ENCODE measurements at regions not wholly inside any gene's neighbourhood (a gene's known extent, or its start where the extent isn't known, plus 50 kb on each side); places are given as distances from the start of the nearest gene placed in this dataset.

DNA sequence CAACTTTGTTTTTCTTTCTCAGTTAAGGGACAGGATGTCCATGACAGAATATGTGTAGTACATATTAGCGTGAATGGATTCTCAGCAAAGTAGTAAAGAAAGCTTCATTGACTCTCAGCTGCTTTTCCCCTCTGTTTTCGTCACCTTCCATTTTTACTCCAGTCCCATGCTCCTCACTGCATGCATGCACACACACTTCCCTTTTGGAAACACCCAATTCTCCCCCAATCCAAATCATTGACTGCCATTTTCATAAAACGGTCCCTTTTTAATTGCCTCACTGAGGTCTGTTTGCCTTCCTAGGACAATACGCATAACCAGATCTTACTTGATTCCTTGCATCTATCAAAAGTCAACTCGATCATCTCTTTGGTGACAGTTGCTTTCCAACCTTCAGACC lies 287.5 kb upstream of the PARD3B start:
- Histone ChIP-seq H3K9ac (ENCODE audit: low read length) (no peak overlapping the region), H3K9me3 (ENCODE audit: low read length) (no peaks in the 10 kb centered on the region), H3K4me1 (ENCODE audit: insufficient read depth, low read length, severe bottlenecking) (no peaks in the 10 kb centered on the region), H3K79me2 (ENCODE audit: insufficient read depth, low read length) (no peaks in the 10 kb centered on the region), H3F3A (ENCODE audit: insufficient read depth, low read length) (no peaks in the 10 kb centered on the region), H3K4me3 (ENCODE audit: low read depth, low read length, poor library complexity, severe bottlenecking) (no peak overlapping the region), H3K4me2 (ENCODE audit: low read length) (no peak overlapping the region), H2AFZ (ENCODE audit: low read length) (no peak overlapping the region), H3K36me3 (ENCODE audit: insufficient read depth, low read length) (no peaks in the 10 kb centered on the region), H3K9me2 (ENCODE audit: low read depth, low read length) (no peaks in the 10 kb centered on the region), H3K27ac (ENCODE audit: low read depth, low read length, poor library complexity, severe bottlenecking) (no peak overlapping the region), H4K20me1 (ENCODE audit: insufficient read depth, low read length) (no peaks in the 10 kb centered on the region), H3K27me3 (ENCODE audit: insufficient read depth, low read length) (no peaks in the 10 kb centered on the region)
- TF ChIP-seq, protein P1, sequence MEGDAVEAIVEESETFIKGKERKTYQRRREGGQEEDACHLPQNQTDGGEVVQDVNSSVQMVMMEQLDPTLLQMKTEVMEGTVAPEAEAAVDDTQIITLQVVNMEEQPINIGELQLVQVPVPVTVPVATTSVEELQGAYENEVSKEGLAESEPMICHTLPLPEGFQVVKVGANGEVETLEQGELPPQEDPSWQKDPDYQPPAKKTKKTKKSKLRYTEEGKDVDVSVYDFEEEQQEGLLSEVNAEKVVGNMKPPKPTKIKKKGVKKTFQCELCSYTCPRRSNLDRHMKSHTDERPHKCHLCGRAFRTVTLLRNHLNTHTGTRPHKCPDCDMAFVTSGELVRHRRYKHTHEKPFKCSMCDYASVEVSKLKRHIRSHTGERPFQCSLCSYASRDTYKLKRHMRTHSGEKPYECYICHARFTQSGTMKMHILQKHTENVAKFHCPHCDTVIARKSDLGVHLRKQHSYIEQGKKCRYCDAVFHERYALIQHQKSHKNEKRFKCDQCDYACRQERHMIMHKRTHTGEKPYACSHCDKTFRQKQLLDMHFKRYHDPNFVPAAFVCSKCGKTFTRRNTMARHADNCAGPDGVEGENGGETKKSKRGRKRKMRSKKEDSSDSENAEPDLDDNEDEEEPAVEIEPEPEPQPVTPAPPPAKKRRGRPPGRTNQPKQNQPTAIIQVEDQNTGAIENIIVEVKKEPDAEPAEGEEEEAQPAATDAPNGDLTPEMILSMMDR (IDR thresholded peaks at IDR 0.05; ENCODE audit: low read length) = no peak
- TF ChIP-seq EZH2 (IDR thresholded peaks at IDR 0.05; ENCODE audit: borderline replicate concordance, low read length) = no peak

DNA sequence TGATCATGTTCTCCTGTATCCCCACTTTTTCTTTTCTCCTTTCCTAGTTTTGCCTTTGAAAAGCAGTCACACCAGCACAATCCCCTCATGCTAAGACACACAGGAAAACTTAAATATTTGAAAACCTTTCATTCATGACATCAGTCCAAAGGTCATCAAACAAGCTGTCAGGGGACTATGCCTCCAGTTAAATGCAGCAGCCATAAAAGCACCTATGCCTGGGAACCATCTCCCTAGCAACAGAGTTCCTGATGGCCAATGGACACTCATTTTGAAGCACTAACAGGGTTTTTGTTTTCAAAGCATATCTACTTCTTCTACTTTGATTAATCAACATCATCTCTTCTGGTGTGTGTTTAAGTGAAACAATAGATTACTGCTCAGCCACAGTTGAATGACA lies 286.4 kb upstream of the PARD3B start:
- Histone ChIP-seq H3K9me2 (ENCODE audit: low read depth, low read length) (no peaks in the 10 kb centered on the region), H3K4me2 (ENCODE audit: low read length) (no peak overlapping the region), H3K27ac (ENCODE audit: low read depth, low read length, poor library complexity, severe bottlenecking) (no peak overlapping the region), H4K20me1 (ENCODE audit: insufficient read depth, low read length) (no peaks in the 10 kb centered on the region), H3F3A (ENCODE audit: insufficient read depth, low read length) (no peaks in the 10 kb centered on the region), H3K4me3 (ENCODE audit: low read depth, low read length, poor library complexity, severe bottlenecking) (no peak overlapping the region), H3K9me3 (ENCODE audit: low read length) (no peaks in the 10 kb centered on the region), H3K27me3 (ENCODE audit: insufficient read depth, low read length) (no peaks in the 10 kb centered on the region), H3K4me1 (ENCODE audit: insufficient read depth, low read length, severe bottlenecking) (no peaks in the 10 kb centered on the region), H3K36me3 (ENCODE audit: insufficient read depth, low read length) (no peaks in the 10 kb centered on the region), H2AFZ (ENCODE audit: low read length) (no peak overlapping the region), H3K79me2 (ENCODE audit: insufficient read depth, low read length) (no peaks in the 10 kb centered on the region), H3K9ac (ENCODE audit: low read length) (no peak overlapping the region)
- no peak for TF ChIP-seq EZH2 (IDR thresholded peaks at IDR 0.05; ENCODE audit: borderline replicate concordance, low read length)
- TF ChIP-seq, protein P1 (IDR thresholded peaks at IDR 0.05; ENCODE audit: low read length) = no peak

DNA sequence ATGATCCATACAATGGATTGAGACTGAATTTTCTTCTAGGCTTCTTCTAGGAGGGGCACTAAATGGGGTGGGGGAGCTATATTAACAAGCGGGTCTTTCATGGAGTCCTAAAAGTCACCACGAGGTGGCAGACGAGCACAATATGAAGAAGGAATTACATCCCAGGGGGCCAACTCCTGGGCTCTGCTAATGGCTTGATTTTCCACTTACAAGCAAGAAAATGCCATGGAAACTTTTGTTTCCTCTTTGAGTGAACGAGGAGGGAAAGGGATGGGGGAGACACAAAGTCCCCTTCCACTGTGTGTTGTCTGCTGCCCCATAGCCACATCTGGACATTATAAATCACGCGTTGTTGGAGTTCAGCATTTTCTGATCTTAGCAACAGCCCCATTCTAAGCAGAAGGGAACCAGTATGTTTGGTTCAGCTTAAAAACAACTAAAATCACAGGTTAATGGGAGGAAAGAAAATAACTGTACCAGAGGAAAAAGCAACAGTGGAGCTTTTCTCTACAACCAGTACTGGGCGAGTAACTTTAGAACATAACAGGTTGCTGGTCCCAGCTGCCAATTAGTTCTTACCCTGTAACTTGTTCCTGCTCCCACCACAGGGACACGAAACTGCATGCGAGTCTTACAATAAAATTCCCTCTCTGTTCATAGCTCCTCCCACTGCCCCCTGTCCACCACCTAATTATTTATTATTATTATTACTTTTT lies 285.0 kb upstream of the PARD3B start:
- H3K4me1 ChIP-seq (ENCODE audit: insufficient read depth, low read length, severe bottlenecking) = no peaks in the 10 kb centered on the region
- no peaks in the 10 kb centered on the region for H3F3A ChIP-seq (ENCODE audit: insufficient read depth, low read length)
- H3K36me3 ChIP-seq (ENCODE audit: insufficient read depth, low read length) = no peaks in the 10 kb centered on the region
- H4K20me1 ChIP-seq (ENCODE audit: insufficient read depth, low read length) = no peaks in the 10 kb centered on the region
- no peak overlapping the region for H3K4me3 ChIP-seq (ENCODE audit: low read depth, low read length, poor library complexity, severe bottlenecking)
- no peaks in the 10 kb centered on the region for H3K9me3 ChIP-seq (ENCODE audit: low read length)
- no peaks in the 10 kb centered on the region for H3K79me2 ChIP-seq (ENCODE audit: insufficient read depth, low read length)
- H3K27ac ChIP-seq (ENCODE audit: low read depth, low read length, poor library complexity, severe bottlenecking) = no peak overlapping the region
- no peak overlapping the region for H3K4me2 ChIP-seq (ENCODE audit: low read length)
- no peak overlapping the region for H3K9ac ChIP-seq (ENCODE audit: low read length)
- no peaks in the 10 kb centered on the region; the same call in 1 of the 2 replicates for H3K27me3 ChIP-seq (ENCODE audit: insufficient read depth, low read length)
- no peak for TF ChIP-seq EZH2 (IDR thresholded peaks at IDR 0.05; ENCODE audit: borderline replicate concordance, low read length)
- TF ChIP-seq, protein P1 (IDR thresholded peaks at IDR 0.05; ENCODE audit: low read length) = peak; percentile 85
- no peaks in the 10 kb centered on the region for H3K9me2 ChIP-seq (ENCODE audit: low read depth, low read length)
- no peak overlapping the region for H2AFZ ChIP-seq (ENCODE audit: low read length)
